Adrenal gland (tissue), 5 donors: ENCODE measurements at regions not wholly inside any gene's neighbourhood (a gene's known extent, or its start where the extent isn't known, plus 50 kb on each side); places are given as distances from the start of the nearest gene placed in this dataset.

ENCODE experiments used
- CTCF ChIP-seq, 6 experiments: fragments of 450-650 bp in 4 of 6; fragments of 200-600 bp in 2 of 6; sonication (generic) in 1 of 6; IDR thresholded peaks; 1 replicate in 5 of 6; 2 replicates in 1 of 6; pipeline versions ENCODE4 v1.5.1 to v1.8.0; 2016 to 2021; ENCODE audit warnings: antibody characterized with exemption in 6 of 6, mild to moderate bottlenecking in 2 of 6, moderate library complexity in 1 of 6
- POLR2A ChIP-seq, 2 donors: fragments of 450-650 bp; IDR thresholded peaks; one replicate each; pipeline ENCODE4 v1.6.1; 2017; ENCODE audit warnings: antibody characterized with exemption in 2 of 2, mild to moderate bottlenecking in 2 of 2, moderate library complexity in 1 of 2
- donor health status: DM: no; HTN: no; CAD: no.

GRCh38 chr3:63126530-63126929 is 151.6 kb upstream of the SYNPR start:
- no peak for TF ChIP-seq CTCF (IDR thresholded peaks at IDR 0.05)
- TF ChIP-seq POLR2A (IDR thresholded peaks at IDR 0.05), result no peak
